Mesenchymal stem cell (in vitro differentiated cells and primary cell): ENCODE measurements at regions not wholly inside any gene's neighbourhood (a gene's known extent, or its start where the extent isn't known, plus 50 kb on each side); places are given as distances from the start of the nearest gene placed in this dataset.

ENCODE experiments used
- DNase-seq: peaks from one replicate; pipeline ENCODE4 v3.0.0-alpha.2; 2013
- H2AFZ ChIP-seq: one replicate; pipeline ENCODE4 v1.6.1; 2013; ENCODE audit warnings: low read depth, mild to moderate bottlenecking, control low read depth, inconsistent platforms, low read length, moderate library complexity
- H2AK5ac ChIP-seq: 2 replicates; pipeline ENCODE4 v1.6.1; 2013; ENCODE audit warnings: low read length, moderate library complexity, mild to moderate bottlenecking, inconsistent platforms; ENCODE audit not compliant: severe bottlenecking
- H2BK120ac ChIP-seq: one replicate; pipeline ENCODE4 v1.6.1; 2013; ENCODE audit warnings: low read depth, mild to moderate bottlenecking, inconsistent platforms, low read length, moderate library complexity
- H2BK12ac ChIP-seq, 2 experiments: one replicate each; pipeline ENCODE4 v1.6.1; 2013; ENCODE audit warnings: inconsistent platforms in 2 of 2, low read length in 2 of 2, mild to moderate bottlenecking in 2 of 2, moderate library complexity in 2 of 2, control low read depth in 1 of 2
- H2BK15ac ChIP-seq: one replicate; pipeline ENCODE4 v1.6.1; 2013; ENCODE audit warnings: mild to moderate bottlenecking, low read depth, inconsistent platforms; ENCODE audit not compliant: poor library complexity, severe bottlenecking
- H2BK5ac ChIP-seq: 2 replicates; pipeline ENCODE4 v1.6.1; 2013; ENCODE audit warnings: low read depth, mild to moderate bottlenecking, low read length, control low read depth, inconsistent platforms; ENCODE audit not compliant: poor library complexity, severe bottlenecking
- H3K14ac ChIP-seq, 2 experiments: one replicate each; pipeline ENCODE4 v1.6.1; 2013; ENCODE audit warnings: inconsistent platforms in 2 of 2, low read length in 2 of 2, control low read depth in 1 of 2, mild to moderate bottlenecking in 1 of 2, moderate library complexity in 1 of 2
- H3K18ac ChIP-seq, 2 experiments: one replicate each; pipeline ENCODE4 v1.6.1; 2013; ENCODE audit warnings: inconsistent platforms in 2 of 2, low read length in 2 of 2, control low read depth in 1 of 2, low read depth in 1 of 2, mild to moderate bottlenecking in 1 of 2
- H3K23ac ChIP-seq, 2 experiments: one replicate each; pipeline ENCODE4 v1.6.1; 2013; ENCODE audit warnings: inconsistent platforms in 2 of 2, low read length in 2 of 2, mild to moderate bottlenecking in 2 of 2, moderate library complexity in 2 of 2, control low read depth in 1 of 2
- H3K27ac ChIP-seq: 2 replicates; pipeline ENCODE4 v1.5.1; 2013; ENCODE audit warnings: mild to moderate bottlenecking, moderate library complexity, low read length, control low read depth, inconsistent platforms; ENCODE audit not compliant: poor library complexity, severe bottlenecking
- H3K27me3 ChIP-seq, 2 experiments: 2 replicates each; pipeline versions ENCODE4 v1.6.1 to v1.7.0; 2013; ENCODE audit warnings: low read length in 2 of 2, mild to moderate bottlenecking in 2 of 2, moderate library complexity in 2 of 2, control low read depth in 1 of 2, inconsistent platforms in 1 of 2; ENCODE audit not compliant: control insufficient read depth in 1 of 2, insufficient read depth in 1 of 2
- H3K36me3 ChIP-seq, 2 experiments: 2 replicates each; pipeline versions ENCODE4 v1.6.1 to v1.7.0; 2013; ENCODE audit warnings: low read length in 2 of 2, control low read depth in 1 of 2, inconsistent platforms in 1 of 2, low read depth in 1 of 2, mild to moderate bottlenecking in 1 of 2; ENCODE audit not compliant: insufficient read depth in 2 of 2, control insufficient read depth in 1 of 2
- H3K4ac ChIP-seq, 2 experiments: one replicate each; pipeline ENCODE4 v1.6.1; 2013; ENCODE audit warnings: inconsistent platforms in 2 of 2, low read length in 2 of 2, mild to moderate bottlenecking in 2 of 2, moderate library complexity in 2 of 2, control low read depth in 1 of 2, low read depth in 1 of 2
- H3K4me1 ChIP-seq: 2 replicates; pipeline ENCODE4 v1.6.1; 2013; ENCODE audit warnings: low read depth, low read length, control low read depth; ENCODE audit not compliant: control insufficient read depth, insufficient read depth
- H3K4me2 ChIP-seq: 2 replicates; pipeline ENCODE4 v1.6.1; 2013; ENCODE audit warnings: low read length, mild to moderate bottlenecking, inconsistent platforms; ENCODE audit not compliant: poor library complexity, severe bottlenecking
- H3K4me3 ChIP-seq, 2 experiments: 2 replicates each; pipeline versions ENCODE4 v1.5.1 to v1.7.0; 2013; ENCODE audit warnings: low read length in 2 of 2, mild to moderate bottlenecking in 2 of 2, control low read depth in 1 of 2, low read depth in 1 of 2; ENCODE audit not compliant: insufficient read depth in 1 of 2
- H3K79me1 ChIP-seq: replicated peaks from 2 replicates; pipeline ENCODE4 v1.6.1; 2013; ENCODE audit warnings: mild to moderate bottlenecking, control low read depth, low read length, inconsistent platforms; ENCODE audit not compliant: poor library complexity, severe bottlenecking
- H3K9ac ChIP-seq: 2 replicates; pipeline ENCODE4 v1.7.0; 2013; ENCODE audit warnings: mild to moderate bottlenecking, low read length, moderate library complexity
- H3K9me3 ChIP-seq: 2 replicates; pipeline ENCODE4 v1.7.0; 2013; ENCODE audit warnings: mild to moderate bottlenecking, low read length; ENCODE audit not compliant: control insufficient read depth
- H4K8ac ChIP-seq: one replicate; pipeline ENCODE4 v1.6.1; 2013; ENCODE audit warnings: inconsistent platforms, mild to moderate bottlenecking, low read length, moderate library complexity
- H4K91ac ChIP-seq: one replicate; pipeline ENCODE4 v1.6.1; 2013; ENCODE audit warnings: mild to moderate bottlenecking, low read length, inconsistent platforms
- WGBS: methylation state at CpG from one replicate; pipeline ENCODE4 v1.1.7; 2013; ENCODE audit warnings: mixed read lengths; 5-methylcytosine and 5-hydroxymethylcytosine counted together

DNA sequence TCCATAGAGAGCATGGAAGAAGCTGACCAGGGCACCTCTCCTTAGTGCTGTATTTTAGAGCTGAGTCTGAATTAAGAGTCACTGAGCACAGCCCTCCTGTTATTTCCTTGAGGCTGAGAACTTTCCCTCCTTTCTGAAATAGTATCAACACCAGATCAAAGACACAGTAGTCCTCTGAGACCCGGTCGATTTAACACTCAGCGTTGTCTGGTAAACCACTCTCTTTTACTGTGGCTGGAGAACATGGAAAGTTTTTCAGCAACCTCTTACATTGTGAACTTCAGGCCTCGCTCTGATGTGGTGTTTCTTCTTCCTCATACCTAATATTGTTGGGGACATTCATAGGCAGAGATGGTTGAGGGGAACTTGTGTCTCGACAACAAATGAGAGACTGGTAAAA is 202.0 kb upstream of the MTPN start:
- Histone ChIP-seq H3K4me3 (no peak overlapping the region), H4K8ac (no peak overlapping the region), H3K27me3 (no peaks in the 10 kb centered on the region), H2AK5ac (no peak overlapping the region), H3K79me1 (no peaks in the 10 kb centered on the region), H3K9me3 (no peaks in the 10 kb centered on the region), H2BK15ac (no peak overlapping the region), H3K23ac (no peak overlapping the region), H3K4me2 (no peak overlapping the region), H2BK120ac (no peak overlapping the region), H2BK12ac (no peak overlapping the region), H4K91ac (no peak overlapping the region), H3K36me3 (no peaks in the 10 kb centered on the region), H2AFZ (no peak overlapping the region), H3K4ac (no peak overlapping the region), H3K9ac (no peak overlapping the region), H3K27ac (no peak overlapping the region), H3K4me1 (no peaks in the 10 kb centered on the region), H3K14ac (no peak overlapping the region), H3K18ac (no peak overlapping the region), H2BK5ac (no peak overlapping the region)
- WGBS, result 90% methylated on average over 3 of the region's 5 CpGs
- no peak for DNase-seq

- no peak overlapping the region for H2BK15ac ChIP-seq
- no peak overlapping the region for H3K9ac ChIP-seq
- no peak overlapping the region for H2AFZ ChIP-seq
- H3K27ac ChIP-seq, result no peak overlapping the region
- H3K79me1 ChIP-seq, result no peaks in the 10 kb centered on the region
- 83% methylated on average over 3 of the region's 5 CpGs for WGBS
- H3K4me3 ChIP-seq, result no peak overlapping the region
- no peak overlapping the region for H3K23ac ChIP-seq
- no peak overlapping the region for H3K18ac ChIP-seq
- no peak overlapping the region for H3K14ac ChIP-seq
- no peak overlapping the region for H4K91ac ChIP-seq
- H3K36me3 ChIP-seq, result no peaks in the 10 kb centered on the region
- no peak overlapping the region for H4K8ac ChIP-seq
- no peaks in the 10 kb centered on the region for H3K9me3 ChIP-seq
- no peak overlapping the region for H3K4me2 ChIP-seq
- H3K4me1 ChIP-seq, result no peaks in the 10 kb centered on the region
- H3K27me3 ChIP-seq, result no peaks in the 10 kb centered on the region
- no peak overlapping the region for H2AK5ac ChIP-seq
- no peak overlapping the region for H3K4ac ChIP-seq
- no peak overlapping the region for H2BK12ac ChIP-seq
- H2BK5ac ChIP-seq, result no peak overlapping the region
- no peak overlapping the region for H2BK120ac ChIP-seq
- peak; percentile 6 for DNase-seq
These were observed 197.4 kb upstream of the MTPN start for GRCh38 chr7:136174477-136175125.

- H2BK120ac ChIP-seq, result no peak overlapping the region
- no peak overlapping the region for H3K14ac ChIP-seq
- no peaks in the 10 kb centered on the region for H3K79me1 ChIP-seq
- H4K91ac ChIP-seq, result no peak overlapping the region
- H3K18ac ChIP-seq, result no peak overlapping the region
- no peak overlapping the region for H2BK15ac ChIP-seq
- no peak overlapping the region for H3K4ac ChIP-seq
- 93% methylated on average over 4 of the region's 5 CpGs for WGBS
- no peaks in the 10 kb centered on the region for H3K36me3 ChIP-seq
- H3K9me3 ChIP-seq, result no peaks in the 10 kb centered on the region
- H3K4me2 ChIP-seq, result no peak overlapping the region
- H3K27me3 ChIP-seq, result no peaks in the 10 kb centered on the region
- DNase-seq, result no peak
- H2BK5ac ChIP-seq, result no peak overlapping the region
- H3K4me1 ChIP-seq, result no peaks in the 10 kb centered on the region
- H3K27ac ChIP-seq, result no peak overlapping the region
- no peak overlapping the region for H2BK12ac ChIP-seq
- no peak overlapping the region for H3K4me3 ChIP-seq
- H3K23ac ChIP-seq, result no peak overlapping the region
- H4K8ac ChIP-seq, result no peak overlapping the region
- H2AK5ac ChIP-seq, result no peak overlapping the region
- no peak overlapping the region for H2AFZ ChIP-seq
- no peak overlapping the region for H3K9ac ChIP-seq
These were observed 196.7 kb upstream of the MTPN start for GRCh38 chr7:136173874-136174273.

GRCh38 chr7:136171233-136171632 is 194.1 kb upstream of the MTPN start:
- Histone ChIP-seq H2AK5ac (no peak overlapping the region), H3K4ac (no peak overlapping the region), H3K27me3 (no peaks in the 10 kb centered on the region), H3K18ac (no peak overlapping the region), H3K27ac (no peak overlapping the region), H2AFZ (no peak overlapping the region), H3K4me1 (no peaks in the 10 kb centered on the region), H2BK120ac (no peak overlapping the region), H3K79me1 (no peaks in the 10 kb centered on the region), H3K36me3 (no peaks in the 10 kb centered on the region), H4K91ac (no peak overlapping the region), H4K8ac (no peak overlapping the region), H2BK12ac (no peak overlapping the region), H3K23ac (no peak overlapping the region), H3K9me3 (no peaks in the 10 kb centered on the region), H2BK5ac (no peak overlapping the region), H3K9ac (no peak overlapping the region), H3K14ac (no peak overlapping the region), H2BK15ac (no peak overlapping the region), H3K4me2 (no peak overlapping the region), H3K4me3 (no peak overlapping the region)
- DNase-seq, result no peak
